Suprapubic skin (tissue), 3 donors: ENCODE measurements at regions not wholly inside any gene's neighbourhood (a gene's known extent, or its start where the extent isn't known, plus 50 kb on each side); places are given as distances from the start of the nearest gene placed in this dataset.

Experiments
- POLR2AphosphoS5 ChIP-seq, 3 donors: sonication (generic); formaldehyde crosslinking; IDR thresholded peaks; one replicate each; pipeline ENCODE4 v1.6.1; 2017; ENCODE audit warnings: antibody characterized with exemption in 3 of 3
- TF ChIP-seq, protein P1 (sequence below), 2 donors: fragments of 200-600 bp in 1 of 2; fragments of 450-650 bp in 1 of 2; sonication (generic) in 1 of 2; IDR thresholded peaks; one replicate each; pipeline ENCODE4 v1.5.1; 2016 to 2019; ENCODE audit warnings: antibody characterized with exemption in 2 of 2, mild to moderate bottlenecking in 1 of 2, moderate library complexity in 1 of 2

DNA sequence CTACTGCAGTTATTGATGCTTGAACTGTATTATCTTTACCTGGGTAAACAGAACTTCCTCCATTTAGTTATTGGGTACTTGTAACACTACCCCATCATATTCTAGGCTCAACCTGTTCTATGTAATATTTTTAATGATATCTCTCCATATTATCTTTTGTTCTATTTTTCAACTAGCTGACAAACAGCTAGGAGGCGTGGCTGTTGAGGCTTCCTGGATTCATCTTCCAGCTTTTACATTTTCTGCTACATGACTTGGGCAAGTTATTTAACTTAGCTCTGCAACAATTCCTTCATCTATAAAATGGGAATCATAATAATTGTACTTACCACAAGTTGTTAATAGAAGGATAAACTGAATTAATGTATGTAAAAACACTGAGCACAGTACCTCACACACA lies 349.3 kb downstream of the PTTG2 start:
- TF ChIP-seq, protein P1, sequence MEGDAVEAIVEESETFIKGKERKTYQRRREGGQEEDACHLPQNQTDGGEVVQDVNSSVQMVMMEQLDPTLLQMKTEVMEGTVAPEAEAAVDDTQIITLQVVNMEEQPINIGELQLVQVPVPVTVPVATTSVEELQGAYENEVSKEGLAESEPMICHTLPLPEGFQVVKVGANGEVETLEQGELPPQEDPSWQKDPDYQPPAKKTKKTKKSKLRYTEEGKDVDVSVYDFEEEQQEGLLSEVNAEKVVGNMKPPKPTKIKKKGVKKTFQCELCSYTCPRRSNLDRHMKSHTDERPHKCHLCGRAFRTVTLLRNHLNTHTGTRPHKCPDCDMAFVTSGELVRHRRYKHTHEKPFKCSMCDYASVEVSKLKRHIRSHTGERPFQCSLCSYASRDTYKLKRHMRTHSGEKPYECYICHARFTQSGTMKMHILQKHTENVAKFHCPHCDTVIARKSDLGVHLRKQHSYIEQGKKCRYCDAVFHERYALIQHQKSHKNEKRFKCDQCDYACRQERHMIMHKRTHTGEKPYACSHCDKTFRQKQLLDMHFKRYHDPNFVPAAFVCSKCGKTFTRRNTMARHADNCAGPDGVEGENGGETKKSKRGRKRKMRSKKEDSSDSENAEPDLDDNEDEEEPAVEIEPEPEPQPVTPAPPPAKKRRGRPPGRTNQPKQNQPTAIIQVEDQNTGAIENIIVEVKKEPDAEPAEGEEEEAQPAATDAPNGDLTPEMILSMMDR (IDR thresholded peaks at IDR 0.05) = no peak
- no peak for TF ChIP-seq POLR2AphosphoS5 (IDR thresholded peaks at IDR 0.05)
